Gastrocnemius medialis (tissue), 4 donors: ENCODE measurements at regions not wholly inside any gene's neighbourhood (a gene's known extent, or its start where the extent isn't known, plus 50 kb on each side); places are given as distances from the start of the nearest gene placed in this dataset.

Experiments used
- CTCF ChIP-seq, 5 experiments: fragments of 450-650 bp in 3 of 5; fragments of 200-600 bp in 2 of 5; sonication (generic) in 2 of 5; IDR thresholded peaks in 4 of 5; conservative IDR thresholded peaks in 1 of 5; 1 replicate in 4 of 5; 2 replicates in 1 of 5; pipeline ENCODE4 v1.5.1; 2016 to 2019; ENCODE audit warnings: antibody characterized with exemption in 5 of 5, mild to moderate bottlenecking in 3 of 5, moderate library complexity in 3 of 5
- POLR2A ChIP-seq, 2 donors: fragments of 450-650 bp; IDR thresholded peaks; one replicate each; pipeline ENCODE4 v1.6.1; 2017; ENCODE audit warnings: antibody characterized with exemption in 2 of 2, mild to moderate bottlenecking in 2 of 2, moderate library complexity in 2 of 2

- TF ChIP-seq CTCF (IDR thresholded peaks at IDR 0.05 in 4 of 5, conservative IDR thresholded peaks at IDR 0.05 in 1 of 5) (no peak), POLR2A (IDR thresholded peaks at IDR 0.05) (no peak)
Observed at GRCh38 chr6:106916891-106917290, 57.6 kb downstream of the CD24 start.
